ENCODE measurements at regions not wholly inside any gene's neighbourhood (a gene's known extent, or its start where the extent isn't known, plus 50 kb on each side); places are given as distances from the start of the nearest gene placed in this dataset.

DNA sequence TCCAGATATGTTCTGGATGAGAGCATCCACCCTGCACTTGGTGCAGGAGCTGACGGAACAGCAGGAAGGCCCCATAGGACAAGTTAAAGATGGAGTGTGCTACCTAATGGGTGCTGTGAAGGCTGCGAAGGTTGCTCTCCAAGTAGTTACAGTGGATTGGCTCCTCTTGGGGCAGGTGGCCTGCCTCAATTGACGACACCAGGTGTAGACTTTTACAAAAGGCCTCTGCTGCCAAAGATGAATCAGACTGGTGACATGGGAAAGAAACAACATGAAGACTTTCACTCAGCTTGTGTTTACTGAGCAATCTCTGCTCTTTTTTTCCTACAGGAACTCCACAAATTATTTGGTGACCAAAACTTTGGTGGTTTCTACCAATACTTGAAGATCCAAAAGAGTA is 437.7 kb downstream of the PLCL1 start:
- no peak for TF ChIP-seq CTCF (IDR thresholded peaks at IDR 0.05 in 4 of 5, conservative IDR thresholded peaks at IDR 0.05 in 1 of 5)
- TF ChIP-seq POLR2A (IDR thresholded peaks at IDR 0.05), result no peak

Data from gastrocnemius medialis (tissue), 4 donors.